Lower lobe of right lung (tissue), 2 donors: ENCODE measurements at regions not wholly inside any gene's neighbourhood (a gene's known extent, or its start where the extent isn't known, plus 50 kb on each side); places are given as distances from the start of the nearest gene placed in this dataset.

Experiments used
- ATAC-seq, 2 donors: fragments of 200-7000 bp; cut with Tn5 transposase; one replicate each; pipeline ENCODE4 v1.9.1; 2020 to 2022; ENCODE audit warnings: mild to moderate bottlenecking in 2 of 2, moderate library complexity in 2 of 2
- DNase-seq: peaks from one replicate; pipeline ENCODE4 v3.0.0-alpha.2; 2020
- H3K27ac ChIP-seq: fragments of 200-600 bp; one replicate; pipeline ENCODE4 v1.8.0; 2022
- H3K27me3 ChIP-seq: fragments of 200-600 bp; one replicate; pipeline ENCODE4 v1.8.0; 2022; ENCODE audit warnings: low read depth
- H3K36me3 ChIP-seq: fragments of 200-600 bp; one replicate; pipeline ENCODE4 v1.8.0; 2022; ENCODE audit warnings: mild to moderate bottlenecking
- H3K4me1 ChIP-seq: fragments of 200-600 bp; one replicate; pipeline ENCODE4 v1.8.0; 2022
- H3K4me3 ChIP-seq: fragments of 200-600 bp; one replicate; pipeline ENCODE4 v1.8.0; 2022; ENCODE audit warnings: mild to moderate bottlenecking
- H3K9me3 ChIP-seq: fragments of 200-600 bp; one replicate; pipeline ENCODE4 v1.8.0; 2022
- intact Hi-C: fragments of 100-400 bp; cut with DNase I; formaldehyde crosslinking; loops from one replicate; pipeline ENCODE4 v1.11.0; 2022
- TF ChIP-seq, protein P1 (sequence below): fragments of 200-600 bp; IDR thresholded peaks from one replicate; pipeline ENCODE4 v1.8.0; 2022; ENCODE audit warnings: antibody characterized with exemption, mild to moderate bottlenecking
- donor health status: DM: no; HTN: yes; CAD: no; lungs with severe emphysema.

DNA sequence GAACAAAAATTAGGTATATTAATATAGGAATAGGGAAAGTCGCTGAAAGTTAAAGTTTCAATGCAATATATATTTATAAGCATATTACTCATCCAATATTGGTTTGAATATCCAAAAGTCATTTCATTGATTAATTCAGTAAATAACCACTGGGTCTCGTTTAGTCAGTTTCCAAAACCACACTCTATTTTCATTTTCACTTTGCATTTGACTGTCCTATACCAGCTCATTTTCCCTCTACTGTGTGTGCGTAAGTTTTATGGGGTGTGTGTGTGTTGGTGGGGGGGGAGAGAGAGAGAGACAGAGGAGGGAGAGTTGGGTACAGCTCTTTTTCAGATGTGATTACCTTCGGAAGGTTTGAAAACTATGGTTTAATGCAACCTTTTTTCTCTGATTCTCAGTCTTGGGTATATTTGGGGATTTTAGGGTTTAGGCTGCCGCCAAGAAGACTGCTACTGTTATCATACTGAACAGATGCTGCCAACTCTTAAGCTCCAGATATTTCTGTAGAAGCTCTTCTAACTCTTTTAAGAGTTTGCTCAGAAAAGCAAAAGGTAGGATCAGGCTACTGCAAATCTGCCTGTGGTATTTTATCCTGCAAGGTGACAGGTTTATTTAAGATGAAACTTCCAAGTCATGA lies 1427.4 kb downstream of the PCDH7 start:
- intact Hi-C loops = no loop called here
- TF ChIP-seq, protein P1, sequence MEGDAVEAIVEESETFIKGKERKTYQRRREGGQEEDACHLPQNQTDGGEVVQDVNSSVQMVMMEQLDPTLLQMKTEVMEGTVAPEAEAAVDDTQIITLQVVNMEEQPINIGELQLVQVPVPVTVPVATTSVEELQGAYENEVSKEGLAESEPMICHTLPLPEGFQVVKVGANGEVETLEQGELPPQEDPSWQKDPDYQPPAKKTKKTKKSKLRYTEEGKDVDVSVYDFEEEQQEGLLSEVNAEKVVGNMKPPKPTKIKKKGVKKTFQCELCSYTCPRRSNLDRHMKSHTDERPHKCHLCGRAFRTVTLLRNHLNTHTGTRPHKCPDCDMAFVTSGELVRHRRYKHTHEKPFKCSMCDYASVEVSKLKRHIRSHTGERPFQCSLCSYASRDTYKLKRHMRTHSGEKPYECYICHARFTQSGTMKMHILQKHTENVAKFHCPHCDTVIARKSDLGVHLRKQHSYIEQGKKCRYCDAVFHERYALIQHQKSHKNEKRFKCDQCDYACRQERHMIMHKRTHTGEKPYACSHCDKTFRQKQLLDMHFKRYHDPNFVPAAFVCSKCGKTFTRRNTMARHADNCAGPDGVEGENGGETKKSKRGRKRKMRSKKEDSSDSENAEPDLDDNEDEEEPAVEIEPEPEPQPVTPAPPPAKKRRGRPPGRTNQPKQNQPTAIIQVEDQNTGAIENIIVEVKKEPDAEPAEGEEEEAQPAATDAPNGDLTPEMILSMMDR = no peak
- no peak for DNase-seq
- Histone ChIP-seq H3K4me3 (peak overlapping the region; percentile 4), H3K27ac (no peak overlapping the region), H3K4me1 (no peaks in the 10 kb centered on the region), H3K9me3 (no peaks in the 10 kb centered on the region), H3K27me3 (no peaks in the 10 kb centered on the region), H3K36me3 (no peaks in the 10 kb centered on the region)
- no peak for ATAC-seq

DNA sequence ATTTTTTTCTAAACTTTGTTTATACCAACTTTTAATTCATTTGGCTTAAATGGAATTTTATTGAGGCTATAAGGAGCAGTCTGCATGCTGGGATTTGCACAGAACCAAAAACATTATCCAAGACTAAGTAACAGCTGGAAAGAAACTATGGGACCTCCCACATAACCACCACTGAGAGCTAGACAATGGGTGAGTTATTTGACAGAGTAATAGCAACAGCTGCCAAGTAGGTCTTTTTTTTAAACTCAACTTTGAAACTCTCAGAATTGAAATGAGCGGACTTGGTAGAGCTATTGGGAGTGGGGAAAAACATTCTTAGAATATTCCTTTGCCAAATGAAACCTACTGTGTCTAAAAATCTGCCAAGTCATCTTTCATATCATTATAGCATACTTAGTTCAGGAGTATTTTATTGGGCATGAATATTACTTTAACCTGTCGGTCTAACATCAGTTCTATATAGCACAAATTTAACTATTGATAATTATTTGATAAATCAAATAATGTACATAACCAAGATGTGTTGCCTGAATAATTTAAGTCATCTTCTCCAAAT lies 1428.0 kb downstream of the PCDH7 start:
- H3K27ac ChIP-seq = no peak overlapping the region
- no peak for ATAC-seq
- H3K9me3 ChIP-seq = no peaks in the 10 kb centered on the region
- no peak for DNase-seq
- no peaks in the 10 kb centered on the region for H3K4me1 ChIP-seq
- intact Hi-C loops = no loop called here
- H3K27me3 ChIP-seq = no peaks in the 10 kb centered on the region
- TF ChIP-seq, protein P1 = no peak
- no peaks in the 10 kb centered on the region for H3K36me3 ChIP-seq
- no peak overlapping the region for H3K4me3 ChIP-seq

DNA sequence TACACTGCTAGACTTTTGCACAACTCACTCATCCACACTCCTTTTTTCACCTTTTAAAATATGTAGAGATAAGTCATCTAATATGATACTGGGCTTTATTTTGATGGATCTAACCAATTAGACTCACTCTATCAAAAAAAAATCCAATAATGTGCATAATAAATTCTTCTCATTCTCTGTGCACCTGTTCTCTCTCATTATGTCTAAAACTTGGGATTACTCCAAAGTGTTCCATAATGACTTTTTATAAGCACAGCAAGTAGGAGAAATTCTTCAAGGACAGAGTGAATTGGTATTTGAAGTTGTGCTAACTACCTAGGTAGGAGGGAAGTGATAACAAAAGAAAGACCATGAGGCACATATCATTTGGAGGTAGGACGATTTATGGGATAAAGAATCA lies 1438.8 kb downstream of the PCDH7 start:
- DNase-seq (no peak), ATAC-seq (no peak)
- no peak overlapping the region for H3K4me3 ChIP-seq
- no peaks in the 10 kb centered on the region for H3K4me1 ChIP-seq
- H3K27me3 ChIP-seq = no peaks in the 10 kb centered on the region
- H3K27ac ChIP-seq = no peak overlapping the region
- intact Hi-C loops = no loop called here
- H3K9me3 ChIP-seq = no peaks in the 10 kb centered on the region
- TF ChIP-seq, protein P1 = no peak
- H3K36me3 ChIP-seq = no peaks in the 10 kb centered on the region

DNA sequence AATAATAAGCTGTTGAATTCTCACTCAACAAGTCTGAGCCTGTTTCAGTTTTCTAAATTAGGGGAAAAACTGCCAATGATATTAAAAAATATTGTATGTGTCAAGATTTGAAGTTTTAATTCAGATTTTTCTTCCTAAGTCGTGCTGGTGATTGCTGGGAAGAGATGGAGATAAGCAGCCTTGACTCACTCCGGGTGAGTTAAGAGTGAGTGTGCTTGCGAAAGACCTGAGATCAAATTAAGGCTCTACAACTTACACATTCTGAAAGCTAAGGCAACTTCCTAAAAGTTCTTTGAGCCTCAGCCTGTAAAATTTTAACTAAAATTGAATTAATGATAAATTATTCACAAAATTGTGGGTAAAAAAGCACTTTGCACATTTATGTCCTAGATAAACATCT lies 1441.2 kb downstream of the PCDH7 start:
- H3K4me3 ChIP-seq = no peak overlapping the region
- H3K27me3 ChIP-seq = no peaks in the 10 kb centered on the region
- intact Hi-C loops = no loop called here
- ATAC-seq = no peak
- no peak overlapping the region for H3K27ac ChIP-seq
- TF ChIP-seq, protein P1 = no peak
- no peaks in the 10 kb centered on the region for H3K4me1 ChIP-seq
- no peaks in the 10 kb centered on the region for H3K9me3 ChIP-seq
- H3K36me3 ChIP-seq = no peaks in the 10 kb centered on the region
- DNase-seq = no peak

DNA sequence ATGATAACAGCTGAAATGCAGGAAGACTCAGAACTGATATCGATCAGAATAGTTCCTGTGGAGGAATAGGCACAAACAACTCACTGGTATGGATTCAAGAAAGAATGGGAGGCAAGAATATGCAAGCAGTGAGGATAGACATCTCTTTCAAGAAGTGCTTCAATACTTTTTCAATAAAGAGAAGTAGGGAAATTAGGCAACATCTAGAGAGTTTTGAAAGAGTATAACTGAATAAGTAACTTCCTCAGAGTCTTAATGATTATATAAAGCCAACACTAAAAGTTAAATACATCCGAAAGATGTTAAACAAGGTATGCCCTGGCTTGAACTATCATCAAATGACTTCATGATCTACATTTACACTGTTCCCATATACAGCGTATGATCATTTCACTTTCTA lies 1443.0 kb downstream of the PCDH7 start:
- H3K4me3 ChIP-seq = no peak overlapping the region
- intact Hi-C loops = no loop called here
- no peaks in the 10 kb centered on the region for H3K4me1 ChIP-seq
- no peak for ATAC-seq
- no peaks in the 10 kb centered on the region for H3K9me3 ChIP-seq
- H3K27ac ChIP-seq = no peak overlapping the region
- no peaks in the 10 kb centered on the region for H3K27me3 ChIP-seq
- no peaks in the 10 kb centered on the region for H3K36me3 ChIP-seq
- DNase-seq = no peak
- TF ChIP-seq, protein P1 = no peak
